ENCODE measurements at regions not wholly inside any gene's neighbourhood (a gene's known extent, or its start where the extent isn't known, plus 50 kb on each side); places are given as distances from the start of the nearest gene placed in this dataset.
"Not testable (repeated sequence)": the region's sequence is repeated elsewhere in the genome, so short reads cannot be mapped to it uniquely, and the experiment has no call there.

DNA sequence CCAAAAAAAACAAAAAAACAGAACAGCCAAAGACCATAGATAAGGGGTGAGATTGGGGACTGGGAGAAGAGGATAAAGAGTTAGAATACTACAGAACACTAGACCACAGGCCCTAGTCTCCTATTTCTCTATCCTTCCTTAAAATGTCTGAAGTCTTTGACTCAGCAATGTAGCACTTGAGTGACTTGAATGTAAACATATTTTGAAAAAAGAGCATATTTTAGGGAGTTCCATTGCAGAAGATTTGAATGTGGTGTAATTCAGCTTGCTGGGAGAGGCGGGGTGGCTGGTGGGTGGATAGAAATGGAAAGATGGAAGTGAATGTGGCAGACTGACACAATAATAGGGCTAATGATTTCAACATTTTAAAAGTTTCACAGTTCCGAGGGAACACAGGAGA lies 144.9 kb downstream of the CHIC2 start:
- DNase-seq, result no peak

DNA sequence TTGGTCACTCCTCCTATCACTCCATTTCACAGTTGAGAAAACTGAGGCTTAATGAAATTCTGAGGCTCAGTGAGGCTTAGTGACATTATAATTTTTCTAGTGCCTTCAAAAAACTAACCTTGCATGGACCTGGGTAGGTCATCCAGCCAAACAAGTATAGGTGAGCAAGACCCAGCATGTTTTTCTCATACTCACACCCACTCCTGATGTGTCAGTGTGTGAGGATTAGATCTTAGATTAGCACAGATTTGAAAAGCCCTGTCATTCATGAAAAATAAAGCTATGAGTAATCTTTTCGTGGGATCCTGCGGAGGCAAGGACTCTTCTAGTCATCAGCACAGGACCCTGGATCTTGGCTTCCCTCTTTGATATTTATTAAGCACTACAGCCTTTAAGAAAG lies 146.7 kb downstream of the CHIC2 start:
- no peak for DNase-seq

DNA sequence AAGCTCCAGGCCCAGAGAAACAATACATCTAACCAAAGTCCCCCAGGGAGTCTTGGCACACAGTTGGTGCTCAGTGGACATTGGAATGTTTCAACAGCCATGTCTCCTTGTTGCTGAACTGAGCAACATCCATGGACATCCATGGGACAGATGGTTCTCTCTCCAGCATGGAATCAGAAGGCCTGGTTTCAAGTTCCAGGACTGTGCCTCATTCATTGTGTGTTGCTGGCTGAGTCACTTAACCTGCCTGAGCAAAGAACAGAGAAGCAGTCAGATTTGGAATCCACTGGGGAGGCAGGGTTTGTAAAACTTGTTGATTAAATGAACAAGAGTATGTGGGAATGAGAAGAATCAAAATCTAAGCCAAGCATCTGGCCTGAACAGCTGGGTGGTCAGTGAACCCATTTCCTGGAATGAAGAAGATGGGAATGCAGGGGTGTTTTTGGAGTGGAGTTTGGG lies 147.9 kb downstream of the CHIC2 start:
- no peak for DNase-seq

DNA sequence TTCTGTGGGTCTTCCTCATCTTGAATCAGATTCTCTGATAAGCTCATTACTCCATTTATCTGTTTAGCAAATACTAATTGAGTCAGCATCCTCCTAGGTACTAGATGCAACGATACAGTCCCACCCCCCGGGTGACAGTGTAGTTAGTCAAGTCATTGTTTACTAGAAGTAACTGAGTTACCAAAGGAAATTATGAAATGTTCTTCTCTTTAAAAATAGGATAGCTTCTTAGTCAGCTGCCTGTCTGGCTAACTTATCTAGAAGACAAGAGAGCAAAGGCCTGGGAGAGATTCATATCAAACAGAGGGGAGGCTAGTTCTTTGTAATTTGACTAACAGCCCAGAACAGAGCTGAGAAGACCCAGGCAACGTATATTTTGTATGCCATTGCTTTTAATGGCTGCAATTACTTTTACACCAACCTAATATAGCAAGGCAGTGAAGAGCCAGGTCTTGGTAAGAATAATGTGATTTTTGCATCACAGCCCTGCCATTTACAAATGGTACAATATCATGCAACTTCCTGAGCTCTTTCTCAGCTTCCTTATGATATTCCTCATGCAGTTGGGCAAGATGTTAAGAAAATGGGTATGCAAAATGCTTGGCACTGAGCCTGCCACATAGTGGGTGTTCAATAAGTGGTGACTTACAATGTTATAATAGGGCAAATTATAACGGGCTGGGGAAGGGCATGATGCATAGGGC lies 149.9 kb downstream of the CHIC2 start:
- DNase-seq, result no peak

DNA sequence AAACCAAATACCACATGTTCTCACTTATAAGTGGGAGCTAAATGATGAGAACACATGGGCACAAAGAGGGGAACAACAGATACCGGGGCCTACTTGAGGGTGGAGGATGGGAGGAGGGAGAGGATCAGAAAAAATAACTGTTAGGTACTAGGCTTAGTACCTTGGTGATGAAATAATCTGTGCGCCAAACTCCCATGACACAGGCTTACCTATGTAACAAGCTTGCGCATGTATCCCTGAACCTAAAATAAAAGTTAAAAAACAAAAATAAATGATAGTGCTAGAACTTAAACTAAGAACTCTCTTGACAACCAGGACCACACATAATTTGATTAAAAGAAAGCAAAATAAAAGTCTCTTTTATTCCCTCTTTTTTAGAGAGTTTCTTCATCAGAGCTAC lies 150.6 kb downstream of the CHIC2 start:
- no peak for DNase-seq

DNA sequence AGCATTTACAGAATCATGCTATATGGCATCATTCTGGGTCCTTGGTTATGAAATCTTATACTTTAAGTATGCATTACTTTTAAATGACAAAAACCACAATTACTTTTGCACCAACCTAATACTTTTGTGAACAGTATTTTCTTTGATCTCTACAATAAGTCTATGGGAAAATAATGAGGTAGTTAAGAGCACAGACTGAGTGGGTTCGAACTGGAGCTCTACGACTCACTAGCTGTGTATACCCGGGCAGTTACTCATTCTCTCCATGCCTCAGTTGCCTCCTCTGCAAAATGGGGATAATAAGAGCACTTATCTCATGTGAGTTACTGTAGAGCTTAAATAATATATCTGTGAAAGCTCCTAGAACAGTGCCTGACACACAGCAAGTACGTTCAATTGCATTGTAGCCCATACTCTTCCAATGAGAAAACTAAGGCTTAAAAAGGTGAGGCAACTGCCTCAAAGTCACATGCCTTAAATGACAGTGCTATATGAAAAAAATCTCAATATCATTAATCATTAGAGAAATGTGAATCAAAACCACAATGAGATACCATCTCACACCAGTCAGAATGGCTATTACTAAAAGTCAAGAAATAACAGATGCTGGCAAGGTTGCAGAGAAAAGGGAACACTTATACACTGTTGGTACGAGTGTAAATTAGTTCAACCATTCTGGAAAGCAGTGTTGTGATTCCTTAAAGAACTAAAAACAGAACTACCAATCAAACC lies 151.5 kb downstream of the CHIC2 start:
- DNase-seq, result no peak

DNA sequence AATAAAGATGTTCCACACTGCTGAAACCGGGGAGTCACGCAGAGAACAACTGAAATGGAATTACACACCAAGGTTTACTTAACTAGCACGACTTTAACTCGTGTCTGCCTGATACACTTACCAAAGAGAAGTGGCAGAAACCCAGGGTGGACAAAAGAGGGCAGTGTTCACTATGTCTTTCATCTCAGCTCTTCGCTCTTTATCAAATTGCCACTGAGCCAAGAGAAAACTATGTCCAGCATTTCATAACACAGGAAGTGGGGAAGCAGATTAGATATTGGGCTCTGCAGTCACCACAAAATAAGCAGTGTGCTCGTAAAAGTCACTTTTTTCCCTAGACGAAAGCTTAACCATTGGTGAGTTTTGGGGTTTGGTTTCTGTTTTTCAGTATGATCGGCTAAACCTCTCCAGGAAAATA lies 155.7 kb downstream of the CHIC2 start:
- DNase-seq, result peak; percentile 56

DNA sequence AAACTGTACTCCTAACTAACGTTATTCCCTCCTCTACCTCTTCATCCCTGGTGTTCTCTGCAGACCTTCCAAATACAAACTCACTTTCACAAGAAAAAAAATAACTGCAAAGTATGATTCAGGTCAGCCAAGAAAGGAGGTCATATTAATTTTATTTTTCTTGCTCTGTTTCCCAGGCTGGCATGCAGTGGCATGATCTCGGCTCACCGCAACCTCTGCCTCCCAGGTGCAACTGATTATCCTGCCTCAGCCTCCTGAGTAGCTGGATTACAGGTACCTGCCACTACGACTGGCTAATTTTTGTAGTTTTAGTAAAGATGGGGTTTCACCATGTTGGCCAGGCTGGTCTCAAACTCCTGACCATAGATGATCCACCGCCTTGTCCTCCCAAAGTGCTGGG lies 156.6 kb downstream of the CHIC2 start:
- DNase-seq, result no peak

DNA sequence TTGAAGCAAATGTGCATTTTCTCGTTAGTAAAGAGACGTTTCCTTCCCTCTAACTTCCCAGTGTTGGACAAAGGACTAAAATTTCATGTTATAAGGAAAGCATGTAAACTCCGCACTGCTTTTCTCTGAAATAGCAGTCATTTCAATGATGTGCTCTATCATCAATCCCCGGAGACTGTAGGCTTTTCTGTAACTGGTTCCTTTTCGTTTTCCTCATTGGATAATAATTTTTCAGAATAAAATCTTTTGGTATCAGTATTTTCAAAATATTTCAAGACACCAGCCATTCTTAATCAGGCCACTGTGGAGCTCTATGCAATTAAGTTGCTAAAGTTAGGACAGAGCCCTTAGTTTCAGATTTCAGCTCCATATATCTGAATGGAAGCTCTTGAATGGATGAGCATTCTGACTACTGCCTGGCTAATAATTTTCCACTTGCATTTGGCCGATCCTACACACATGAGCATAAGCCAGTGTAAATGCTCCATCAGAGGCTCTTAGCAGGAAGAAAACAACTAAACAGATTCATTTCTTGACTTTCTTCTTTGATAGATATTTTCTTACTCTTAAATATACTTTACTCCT lies 157.7 kb downstream of the CHIC2 start:
- no peak for DNase-seq

DNA sequence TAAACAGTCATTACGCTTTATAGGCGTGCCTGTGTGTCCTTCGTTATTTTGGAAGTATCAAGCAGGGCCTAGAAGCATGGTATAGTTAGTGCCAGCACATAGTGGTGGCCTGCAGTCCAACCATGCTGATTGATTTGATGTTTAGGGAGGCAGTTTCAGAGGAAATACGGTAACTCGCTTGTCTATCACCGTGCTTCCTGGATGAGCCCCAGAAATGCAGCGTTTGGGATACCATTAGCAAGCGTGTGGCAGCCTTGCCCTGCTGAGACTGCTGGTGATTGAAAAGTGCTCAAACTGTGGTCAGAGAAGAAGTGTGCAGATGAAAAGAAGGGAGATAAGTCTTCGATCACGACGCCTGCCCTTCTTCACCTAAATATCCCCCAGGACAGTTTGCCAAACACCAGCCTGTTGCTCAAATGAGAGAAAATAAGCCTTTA lies 158.4 kb downstream of the CHIC2 start:
- peak; percentile 61 for DNase-seq

DNA sequence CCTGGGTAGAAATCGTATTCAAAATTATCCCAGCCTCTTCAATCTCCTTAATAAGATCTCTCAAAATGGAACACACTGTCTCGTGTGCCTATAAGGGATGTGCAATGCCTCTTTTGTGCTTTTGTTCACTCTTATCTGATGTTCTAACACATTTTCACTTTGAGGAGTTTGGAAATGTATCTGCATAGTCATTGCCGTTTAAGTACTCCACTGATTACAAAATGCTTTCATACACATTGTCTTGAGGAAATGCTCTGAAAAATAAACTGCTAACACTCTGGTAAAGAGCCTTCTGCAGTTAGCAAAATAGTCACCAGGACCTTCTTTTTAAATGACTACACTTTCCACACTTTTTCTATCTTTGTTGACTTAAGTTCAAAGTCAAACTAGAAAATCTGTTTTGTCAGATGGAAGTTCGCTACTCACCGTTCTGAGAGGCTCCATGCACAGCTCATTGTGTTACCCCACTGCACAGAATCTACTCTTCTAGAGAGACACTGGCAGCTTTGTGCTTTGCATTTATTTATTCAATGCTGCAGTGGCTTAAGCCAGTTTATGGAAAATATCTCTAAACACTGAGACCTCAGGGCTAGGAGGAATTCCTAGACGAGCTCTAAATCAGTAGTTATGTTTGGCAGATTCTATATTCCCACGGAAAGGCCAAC lies 159.0 kb downstream of the CHIC2 start:
- no peak for DNase-seq

DNA sequence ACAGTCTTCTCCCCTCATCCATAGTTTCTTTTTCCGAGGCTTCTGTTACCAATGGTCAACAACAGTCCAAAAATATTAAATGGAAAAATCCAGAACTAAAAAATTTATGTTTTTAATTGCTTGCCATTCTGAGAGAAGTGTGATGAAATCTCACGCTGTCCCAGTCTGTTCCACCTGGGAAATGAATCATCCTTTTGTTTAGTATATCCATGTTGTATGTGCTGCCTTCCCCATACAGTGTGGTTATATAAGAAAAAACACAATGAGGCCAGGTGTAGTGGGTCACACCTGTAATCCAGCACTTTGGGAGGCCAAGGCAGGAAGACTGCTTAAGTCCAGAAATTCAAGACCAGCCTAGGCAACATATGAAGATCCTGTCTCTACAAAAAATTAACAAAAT lies 161.6 kb downstream of the CHIC2 start:
- no peak for DNase-seq

DNA sequence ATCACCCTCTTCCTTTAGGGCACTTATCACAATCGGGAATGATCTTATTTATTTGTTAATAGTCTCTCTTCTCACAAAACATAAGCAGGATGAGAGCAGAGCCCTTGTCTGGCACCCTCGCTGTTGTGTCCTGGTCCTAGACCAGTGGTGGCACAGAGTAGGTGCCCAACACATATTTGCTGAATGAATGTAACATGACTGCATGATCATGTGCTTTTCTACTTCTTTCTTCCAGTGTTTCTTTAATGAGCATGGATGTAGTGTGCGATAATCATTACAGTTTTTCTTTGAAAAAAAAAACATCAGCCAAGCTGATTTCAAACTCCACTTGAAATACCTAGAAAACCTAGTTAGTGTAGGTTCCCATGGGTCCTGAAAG lies 164.1 kb downstream of the CHIC2 start:
- DNase-seq, result no peak

DNA sequence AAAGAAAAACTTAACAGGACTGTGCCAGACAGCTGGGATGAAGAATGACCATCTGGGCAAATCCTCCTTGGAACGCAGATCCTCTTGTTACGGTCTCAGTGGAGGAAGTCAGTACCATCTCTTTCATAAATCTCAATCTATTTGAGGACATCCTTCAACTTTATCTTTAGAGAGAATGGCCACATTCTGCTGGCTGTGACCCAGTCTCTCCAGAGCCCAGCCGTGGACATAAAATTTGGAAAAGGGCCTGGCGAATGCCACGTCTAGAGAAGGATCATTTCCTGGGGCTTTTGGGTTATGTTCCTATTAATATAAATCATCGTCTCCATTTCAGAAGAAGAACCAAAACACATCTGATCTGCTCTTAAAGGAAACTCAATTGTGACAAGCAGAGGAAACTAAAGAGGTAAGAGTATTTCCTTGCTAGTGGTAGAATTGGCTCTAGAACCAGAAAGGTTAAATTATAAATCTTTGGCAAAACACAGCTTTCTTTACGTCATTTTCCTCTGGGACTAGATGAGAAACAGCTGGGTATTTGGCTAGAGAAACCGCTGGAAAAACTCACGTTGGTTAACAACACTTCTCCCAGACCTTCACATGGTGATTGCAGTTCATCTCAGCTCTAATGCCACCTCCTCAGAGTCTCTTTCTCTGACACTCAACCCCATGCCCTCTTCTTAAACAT lies 164.7 kb downstream of the CHIC2 start:
- no peak for DNase-seq

DNA sequence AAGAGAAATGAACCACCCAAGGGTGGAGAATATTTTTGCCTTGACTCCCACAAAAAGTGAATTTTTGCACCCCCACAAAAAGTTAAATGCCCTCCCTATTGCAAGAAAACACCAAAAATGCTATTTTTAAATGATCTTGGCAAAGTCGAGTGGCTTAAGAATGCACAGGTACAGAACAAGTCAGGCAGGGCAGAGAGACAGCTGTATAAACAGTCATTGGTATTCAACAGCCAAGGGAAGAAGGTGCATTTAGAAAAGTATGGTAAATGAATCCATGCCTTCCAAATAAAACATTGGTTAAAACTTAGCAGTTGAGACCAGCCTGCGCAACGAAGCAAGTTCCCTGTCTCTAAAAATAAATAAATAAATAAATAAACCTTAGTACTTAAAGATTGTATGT lies 169.3 kb downstream of the CHIC2 start:
- no peak for DNase-seq

DNA sequence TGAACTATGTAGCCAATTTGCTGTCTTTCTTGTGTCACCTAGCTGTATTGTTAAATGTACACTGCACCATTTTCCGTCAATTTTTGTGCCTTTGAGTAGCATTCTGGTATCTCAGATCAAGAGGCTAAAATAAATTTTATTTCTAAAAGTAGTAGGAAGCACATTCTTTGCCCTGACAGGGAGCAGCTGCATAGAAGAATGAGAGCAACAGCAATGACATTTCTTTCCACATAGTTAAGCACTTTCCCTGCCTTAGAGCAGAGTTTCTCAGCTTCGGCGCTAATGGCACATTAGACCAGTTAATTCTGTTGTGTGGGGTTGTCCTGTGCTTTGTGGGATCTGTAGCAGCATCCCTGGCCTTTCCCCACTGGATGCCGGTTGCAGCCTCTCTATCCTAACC lies 173.9 kb downstream of the CHIC2 start:
- DNase-seq, result no peak

DNA sequence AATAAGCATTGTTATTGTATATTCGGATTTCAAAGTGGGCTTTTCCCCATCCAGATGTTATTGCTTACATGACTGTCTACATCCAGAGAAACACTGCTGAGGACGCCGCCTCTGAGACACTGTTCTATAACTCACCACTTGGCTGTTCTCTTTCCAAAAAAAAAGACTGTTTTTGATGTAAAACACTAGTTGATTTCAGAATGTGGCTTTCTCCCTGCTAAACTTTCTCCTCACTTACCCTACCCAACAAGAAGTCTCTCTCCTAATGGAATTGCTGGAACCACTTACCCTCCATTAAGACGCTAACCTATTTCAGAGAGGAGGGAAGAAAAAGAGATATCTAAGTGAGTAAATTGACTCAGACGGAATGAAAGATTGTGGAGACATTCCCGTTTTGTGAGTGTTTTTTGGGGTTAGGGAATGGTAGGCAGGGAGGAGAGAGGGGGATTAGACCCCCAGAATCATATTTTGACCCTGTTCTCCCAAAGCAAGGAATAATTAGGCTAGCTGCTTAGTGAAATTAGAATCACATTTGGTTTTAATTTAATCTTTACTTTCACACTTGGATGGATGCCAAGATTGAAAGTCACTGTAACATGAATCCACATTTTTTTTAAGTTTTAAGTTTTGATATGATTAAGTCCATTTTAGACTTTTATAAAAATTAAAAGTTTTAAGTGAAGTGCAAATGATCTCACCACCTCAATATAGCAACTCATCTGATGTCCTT lies 174.9 kb downstream of the CHIC2 start:
- DNase-seq, result no peak

DNA sequence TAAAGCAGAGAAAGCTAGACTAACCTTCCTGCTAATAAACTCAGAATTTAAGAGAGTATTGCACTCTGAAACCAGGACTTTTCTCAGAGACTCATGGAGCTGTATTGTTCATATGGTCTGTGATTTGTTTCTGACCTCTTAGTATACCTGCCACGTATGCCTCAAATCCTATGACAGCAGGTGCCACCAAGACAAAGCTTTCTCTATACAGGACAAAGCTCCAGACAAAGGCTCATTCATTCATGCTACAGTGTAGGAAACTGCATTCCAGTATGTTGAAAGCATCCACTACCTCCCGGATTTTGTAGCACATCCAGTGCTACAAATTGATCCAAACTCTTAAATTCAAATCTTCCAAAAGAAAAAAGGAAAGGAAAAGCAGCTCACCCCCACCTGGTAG lies 178.3 kb downstream of the CHIC2 start:
- DNase-seq, result no peak

DNA sequence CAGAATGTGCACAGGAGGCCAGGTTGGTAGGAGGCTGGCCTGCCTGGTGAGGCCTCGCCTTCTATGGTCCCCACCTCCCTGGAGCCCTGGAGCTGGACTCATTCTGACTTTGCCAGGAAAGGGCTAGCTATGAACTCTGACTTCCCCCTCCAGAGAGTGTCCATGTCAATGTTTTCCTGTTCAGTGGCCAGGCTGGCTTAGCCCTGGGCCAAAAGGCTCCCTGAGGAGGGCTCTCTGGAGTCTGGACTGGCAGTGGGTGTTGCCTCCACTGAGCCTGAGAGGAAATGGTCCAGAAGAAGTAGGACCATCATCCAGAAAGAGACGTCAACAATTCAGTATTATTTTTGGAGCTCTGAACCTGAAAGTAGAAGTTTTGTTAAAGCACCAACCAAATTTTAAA lies 178.7 kb downstream of the CHIC2 start:
- DNase-seq, result no peak

DNA sequence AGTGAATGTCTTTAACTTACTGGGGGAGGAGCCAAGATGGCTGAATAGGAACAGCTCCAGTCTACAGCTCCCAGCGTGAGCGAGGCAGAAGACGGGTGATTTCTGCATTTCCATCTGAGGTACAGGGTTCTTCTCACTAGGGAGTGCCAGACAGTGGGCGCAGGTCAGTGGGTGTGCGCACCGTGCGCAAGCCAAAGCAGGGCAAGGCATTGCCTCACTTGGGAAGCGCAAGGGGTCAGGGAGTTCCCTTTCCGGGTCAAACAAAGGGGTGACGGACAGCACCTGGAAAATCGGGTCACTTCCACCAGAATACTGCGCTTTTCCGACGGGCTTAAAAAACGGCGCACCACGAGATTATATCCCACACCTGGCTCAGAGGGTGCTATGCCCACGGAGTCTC lies 187.3 kb downstream of the CHIC2 start:
- DNase-seq, result not testable (repeated sequence)

DNA sequence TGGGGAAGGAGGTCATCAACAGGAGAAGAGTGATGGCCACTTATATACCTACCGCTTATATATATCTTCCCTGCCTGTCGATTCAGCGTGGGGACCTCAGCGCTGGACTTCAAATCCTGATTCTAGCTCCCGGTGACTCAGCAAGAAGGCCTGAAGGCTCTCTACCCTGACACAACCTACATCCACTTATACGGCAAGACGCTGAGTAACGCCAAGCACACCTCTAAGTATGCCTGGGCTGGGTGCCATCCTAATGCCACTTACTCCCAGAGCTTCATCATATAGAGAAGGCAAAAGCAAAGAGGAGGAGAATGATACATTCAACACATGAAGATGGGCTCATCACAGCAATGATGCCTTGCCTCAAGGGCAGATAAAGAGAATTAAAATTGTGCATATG lies 198.3 kb downstream of the CHIC2 start:
- DNase-seq, result no peak

DNA sequence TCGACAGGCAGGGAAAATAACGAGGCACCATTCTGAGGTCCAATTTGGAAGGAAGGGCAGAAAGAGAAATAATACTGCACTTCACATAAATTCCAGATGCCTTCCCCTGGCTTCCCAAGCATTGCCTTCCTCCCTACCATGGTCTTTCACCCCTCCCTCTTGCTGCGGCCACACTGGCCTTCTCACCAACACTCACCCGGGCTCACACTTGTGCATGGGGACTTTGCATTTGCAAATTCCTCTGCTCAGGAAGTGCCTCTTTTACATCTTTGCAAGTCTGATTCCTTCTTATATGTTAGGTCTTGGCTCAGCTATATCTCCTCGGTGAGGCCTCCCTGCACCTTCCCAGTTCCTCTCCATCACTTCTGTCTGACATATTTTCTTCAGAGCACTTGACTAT lies 199.4 kb downstream of the CHIC2 start:
- DNase-seq, result no peak
